HG02938 (cell line): ENCODE measurements at regions not wholly inside any gene's neighbourhood (a gene's known extent, or its start where the extent isn't known, plus 50 kb on each side); places are given as distances from the start of the nearest gene placed in this dataset.
"Not testable (repeated sequence)": the region's sequence is repeated elsewhere in the genome, so short reads cannot be mapped to it uniquely, and the experiment has no call there.

Experiments used
- ATAC-seq: cut with Tn5 transposase; IDR thresholded peaks from one replicate; pipeline ENCODE4 v1.9.1; 2021; ENCODE audit warnings: mild to moderate bottlenecking, moderate library complexity; ENCODE audit not compliant: unreplicated experiment

DNA sequence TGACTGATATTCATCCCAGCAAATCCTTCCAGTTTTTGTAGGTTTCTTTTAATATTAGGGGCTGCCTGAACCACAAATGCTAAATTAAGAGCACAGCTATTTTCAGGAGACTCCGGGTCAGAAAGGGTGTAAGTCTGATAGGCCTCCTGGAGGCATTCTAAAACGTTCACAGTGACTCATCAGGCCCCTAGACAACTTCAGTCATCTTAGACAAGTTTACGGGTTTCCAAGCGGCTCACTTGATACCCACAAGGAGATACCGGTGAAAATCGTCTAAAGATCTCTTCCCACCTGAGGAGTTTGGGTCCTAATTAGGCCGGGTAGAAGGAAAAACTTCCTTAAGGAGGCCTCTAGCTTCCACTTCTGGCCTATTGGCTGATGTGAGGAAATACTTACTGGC, 342.7 kb upstream of the USP9Y start:
- no peak for ATAC-seq

DNA sequence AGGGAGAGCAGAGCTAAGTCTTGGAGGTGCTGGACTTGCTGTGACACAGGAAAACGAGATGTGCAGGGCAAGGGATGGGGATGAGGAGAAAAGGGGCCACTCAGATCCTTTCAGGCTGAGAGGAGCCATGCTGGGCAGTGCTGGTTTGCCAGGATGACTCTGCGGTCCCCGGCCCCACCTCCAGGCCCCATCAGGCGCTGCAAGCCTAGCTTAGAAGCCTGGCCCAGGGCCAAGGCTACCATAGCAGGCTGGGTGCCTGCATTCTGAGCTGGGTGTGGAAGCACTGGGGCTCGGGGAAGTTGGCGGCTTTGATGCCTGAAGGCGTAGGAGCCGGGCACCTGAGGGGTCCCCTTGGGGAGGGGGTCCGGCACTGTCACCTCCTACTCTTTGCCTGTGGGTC, 341.2 kb upstream of the USP9Y start:
- ATAC-seq = no peak

DNA sequence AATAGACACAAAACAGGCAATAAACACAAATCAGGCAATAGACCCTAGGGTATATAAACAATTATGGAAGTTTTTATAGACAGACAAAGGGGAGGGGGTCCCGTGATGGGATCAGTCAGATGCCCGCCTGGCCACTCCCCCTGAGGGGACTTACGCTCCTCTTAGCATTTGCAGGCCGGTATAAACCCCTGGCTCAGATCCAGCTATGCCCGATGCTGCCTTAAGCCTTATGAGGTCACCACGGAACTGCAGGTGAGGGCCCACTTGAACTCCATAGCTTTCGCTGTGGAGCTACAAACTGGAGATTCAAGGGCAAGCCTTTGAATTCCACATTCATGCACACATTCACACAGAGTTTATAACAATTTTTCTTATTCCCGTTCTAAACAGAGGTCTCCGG, 340.5 kb upstream of the USP9Y start:
- no peak for ATAC-seq

DNA sequence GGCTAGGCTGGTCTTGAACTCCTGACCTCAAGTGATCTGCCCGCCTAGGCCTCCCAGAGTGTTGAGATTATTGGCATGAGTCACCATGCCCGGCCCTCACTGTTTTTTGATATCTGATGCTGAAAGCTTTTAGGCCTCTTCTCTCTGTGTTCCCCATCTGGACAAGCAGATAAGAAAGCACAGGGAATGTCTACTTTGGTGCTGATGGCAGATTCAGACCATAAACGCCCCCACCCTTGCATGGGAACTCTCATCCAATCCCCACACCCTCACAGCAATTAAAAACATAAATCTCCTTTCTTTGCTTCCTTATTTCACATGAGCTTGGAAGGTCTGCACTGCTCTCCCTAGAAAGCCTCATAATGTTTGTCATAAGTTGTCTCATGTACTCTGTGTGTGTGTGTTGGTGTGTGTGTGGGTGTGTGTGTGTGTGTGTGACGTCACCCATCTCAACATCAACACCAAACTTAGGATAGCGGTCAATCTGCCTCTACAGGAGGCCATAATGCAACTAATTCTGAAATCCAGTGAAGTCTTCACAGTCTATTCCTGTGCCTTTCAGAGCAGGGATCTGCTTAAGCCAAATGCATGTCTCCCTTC, 335.6 kb upstream of the USP9Y start:
- no peak for ATAC-seq

DNA sequence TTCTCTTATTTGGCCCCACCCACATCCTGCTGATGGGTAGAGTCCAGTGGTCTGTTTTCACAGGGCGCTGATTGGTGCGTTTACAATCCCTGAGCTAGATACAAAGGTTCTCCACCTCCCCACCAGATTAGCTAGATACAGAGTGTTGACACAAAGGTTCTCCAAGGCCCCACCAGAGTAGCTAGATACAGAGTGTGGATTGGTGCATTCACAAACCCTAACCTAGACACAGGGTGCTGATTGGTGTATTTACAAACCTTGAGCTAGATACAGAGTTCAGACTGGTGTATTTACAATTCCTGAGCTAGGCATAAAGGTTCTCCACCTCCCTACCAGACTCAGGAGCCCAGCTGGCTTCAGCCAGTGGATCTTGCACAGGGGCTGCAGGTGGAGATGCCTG, 326.4 kb upstream of the USP9Y start:
- ATAC-seq = not testable (repeated sequence)

DNA sequence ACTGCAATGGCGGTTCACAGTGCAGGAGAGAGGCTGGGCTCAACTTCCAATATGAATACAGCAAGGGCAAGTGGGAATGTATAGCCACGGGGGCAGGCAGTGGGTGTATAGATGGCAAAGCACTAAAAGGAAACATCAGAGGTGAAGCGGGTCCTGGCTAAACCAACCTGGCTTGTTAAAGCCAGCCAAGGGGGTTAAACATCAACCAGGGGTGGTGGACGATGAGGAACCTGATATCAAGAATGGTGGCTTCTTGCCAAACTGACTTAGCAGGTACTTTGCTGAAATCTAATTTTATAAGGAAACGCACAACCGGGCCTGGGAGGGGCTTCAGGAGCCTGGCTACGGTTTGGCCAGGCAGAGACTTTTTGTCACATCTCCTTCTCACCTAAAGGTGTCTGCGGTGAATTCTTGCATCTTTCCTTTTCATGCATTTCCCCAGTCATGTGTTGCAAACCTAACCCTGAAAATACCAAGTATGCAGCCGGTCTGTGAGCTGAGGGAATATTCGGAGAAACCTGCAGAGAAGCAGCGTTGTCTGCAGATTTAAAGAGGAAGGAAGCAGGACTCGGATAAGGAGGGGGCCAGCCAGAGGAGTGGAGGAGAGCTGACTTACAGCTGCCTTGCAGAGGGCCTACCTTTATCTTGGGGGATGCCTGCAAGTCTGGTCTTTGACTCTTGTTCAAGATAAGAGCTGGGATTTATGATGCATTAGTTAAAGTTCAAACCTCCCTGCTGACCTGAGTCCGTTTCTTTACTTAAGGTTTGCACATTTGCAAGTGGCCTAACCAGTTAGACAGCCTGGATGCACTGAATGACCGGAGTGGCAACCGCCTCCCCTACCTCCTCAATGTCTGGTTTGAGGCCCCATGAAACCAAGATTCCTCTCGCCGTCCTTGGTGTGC, 309.1 kb upstream of the USP9Y start:
- not testable (repeated sequence) for ATAC-seq

DNA sequence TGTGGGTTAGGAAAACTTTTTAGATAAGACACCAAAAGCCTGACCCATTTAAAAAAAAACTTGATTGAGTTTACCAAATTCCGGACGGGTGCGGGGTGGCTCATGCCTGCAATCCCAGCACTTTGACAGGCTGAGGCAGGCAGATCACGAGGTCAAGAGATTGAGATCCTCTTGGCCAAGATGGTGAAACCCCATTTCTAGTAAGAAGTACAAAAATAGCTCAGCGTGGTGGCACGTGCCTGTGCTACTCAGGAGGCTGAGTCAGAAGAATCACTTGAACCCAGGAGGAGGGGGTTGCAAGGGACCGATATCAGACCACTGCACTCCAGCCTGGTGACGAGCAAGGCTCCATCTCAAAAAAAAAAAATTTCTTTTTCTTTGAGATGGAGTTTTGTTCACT, 307.8 kb upstream of the USP9Y start:
- no peak for ATAC-seq

DNA sequence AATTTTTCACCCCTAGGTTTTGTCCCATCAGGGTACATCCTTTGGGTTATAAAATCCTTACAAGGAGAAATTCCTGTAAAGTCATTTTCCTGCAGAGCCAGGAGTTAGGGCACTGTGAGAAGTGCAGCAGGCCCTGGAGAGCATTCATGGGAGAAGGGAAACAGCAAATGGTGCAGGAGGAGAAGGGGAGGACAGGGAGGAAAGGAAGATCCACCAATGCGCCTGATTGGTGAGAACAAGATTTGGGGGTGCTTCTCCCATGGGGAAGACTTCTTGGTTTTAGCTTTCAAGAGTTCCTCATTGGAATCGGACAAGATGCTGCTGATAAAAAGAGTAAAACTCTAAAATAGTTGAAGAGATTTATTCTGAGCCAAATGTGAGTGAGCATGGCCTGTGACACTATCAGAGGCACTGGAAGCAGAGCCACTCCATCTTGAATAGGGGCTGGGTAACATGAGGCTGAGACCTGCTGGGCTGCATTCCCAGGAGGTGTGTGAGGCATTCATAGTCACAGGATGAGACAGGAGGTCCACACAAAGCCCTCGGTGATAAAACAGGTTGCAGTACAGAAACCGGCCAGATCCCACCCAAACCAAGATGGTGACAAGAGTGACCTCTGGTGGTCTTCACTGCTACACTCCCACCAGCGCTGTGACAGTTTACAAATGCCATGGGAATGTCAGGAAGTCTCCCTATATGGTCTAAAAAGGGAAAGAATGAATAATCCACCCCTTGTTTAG, 305.5 kb upstream of the USP9Y start:
- not testable (repeated sequence) for ATAC-seq

DNA sequence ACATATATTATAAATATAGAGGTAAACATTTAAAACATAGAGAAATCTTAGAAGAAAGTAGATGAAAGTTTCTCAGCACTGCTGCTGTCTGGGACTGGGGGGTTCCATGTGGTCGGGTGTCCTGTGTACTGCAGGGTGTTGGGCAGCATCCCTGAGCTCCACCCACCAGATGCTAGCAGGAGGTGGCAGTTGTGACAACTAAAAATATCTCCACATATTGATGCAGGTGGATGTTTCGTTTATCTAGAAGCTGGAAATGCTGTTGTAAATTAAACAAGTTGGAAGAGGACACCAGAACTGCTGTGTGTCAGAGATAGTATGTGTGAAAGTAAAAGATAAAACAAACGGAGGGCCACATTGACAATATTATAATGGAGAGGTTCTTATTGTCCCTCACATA, 297.1 kb upstream of the USP9Y start:
- no peak for ATAC-seq

DNA sequence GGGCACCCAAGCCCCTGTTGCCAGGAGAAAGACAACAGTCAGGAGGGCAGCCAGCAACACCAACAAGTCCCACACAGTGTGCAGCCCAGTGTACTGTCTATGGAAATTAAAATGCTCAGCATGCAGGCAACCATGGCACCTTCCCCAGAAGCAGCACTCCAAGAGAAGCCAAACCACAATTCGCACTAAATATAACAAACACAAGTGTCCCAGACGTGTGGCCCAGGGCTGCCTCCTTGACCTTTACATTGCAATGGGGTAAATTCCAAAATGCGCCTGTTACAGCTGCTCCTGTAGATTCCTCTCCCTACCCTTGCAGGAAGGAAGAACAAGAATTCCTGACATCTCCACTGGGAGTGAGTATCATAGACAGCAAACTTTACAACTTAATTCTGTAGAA, 292.8 kb upstream of the USP9Y start:
- ATAC-seq = no peak

DNA sequence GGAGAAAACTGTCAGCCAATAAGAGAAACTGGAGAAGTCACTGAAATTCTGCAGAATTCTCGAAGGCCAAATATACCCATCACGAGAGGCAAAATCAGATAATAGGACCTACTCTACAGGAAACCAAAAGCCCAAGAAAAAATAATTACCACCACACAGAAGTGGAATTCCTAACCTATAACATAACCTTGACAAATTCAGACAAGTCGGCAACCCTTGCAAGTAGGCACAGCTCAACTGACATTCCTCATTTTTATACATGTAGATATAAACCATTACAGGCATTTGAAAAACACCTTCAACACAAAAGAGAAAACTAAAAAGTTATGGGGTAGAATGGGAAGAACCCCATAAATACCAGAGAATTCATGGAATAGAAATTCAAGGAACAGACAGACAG, 290.3 kb upstream of the USP9Y start:
- no peak for ATAC-seq

DNA sequence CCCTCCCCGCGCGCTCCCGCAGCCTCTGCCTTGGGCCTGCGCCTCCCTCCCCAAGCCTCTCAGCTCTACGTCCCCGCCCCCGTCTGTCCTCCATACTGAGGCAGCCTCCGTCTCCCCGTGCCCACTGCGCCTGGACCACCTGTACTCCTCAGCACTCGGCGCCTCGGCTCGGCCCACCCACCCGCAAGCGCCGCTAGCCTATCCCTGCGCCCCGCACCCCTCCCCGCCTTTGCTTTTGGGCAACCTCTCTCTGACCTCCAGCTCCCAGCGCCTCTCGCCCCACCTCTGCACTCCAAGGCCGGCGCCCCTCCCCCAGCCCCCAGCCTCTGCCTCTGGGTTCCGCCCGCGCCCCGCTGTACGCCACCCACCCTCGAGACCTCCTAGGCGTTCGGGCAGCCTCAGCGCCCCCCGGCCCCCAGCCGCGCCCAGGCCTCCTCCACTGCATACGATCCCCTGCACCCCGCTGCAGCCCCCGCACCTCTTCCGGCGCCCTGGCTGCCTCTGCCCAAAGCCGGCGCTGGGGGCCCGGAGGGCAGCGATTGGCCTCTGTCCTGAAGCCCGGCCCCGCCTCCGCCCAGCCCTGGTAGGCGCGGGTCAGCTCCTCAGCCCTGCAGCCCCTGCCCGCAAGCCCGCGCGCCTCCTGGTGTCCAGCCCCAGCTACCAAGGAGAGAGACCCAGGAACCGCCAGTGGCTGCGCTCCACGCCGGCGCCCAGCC, 279.8 kb upstream of the USP9Y start:
- no peak for ATAC-seq

DNA sequence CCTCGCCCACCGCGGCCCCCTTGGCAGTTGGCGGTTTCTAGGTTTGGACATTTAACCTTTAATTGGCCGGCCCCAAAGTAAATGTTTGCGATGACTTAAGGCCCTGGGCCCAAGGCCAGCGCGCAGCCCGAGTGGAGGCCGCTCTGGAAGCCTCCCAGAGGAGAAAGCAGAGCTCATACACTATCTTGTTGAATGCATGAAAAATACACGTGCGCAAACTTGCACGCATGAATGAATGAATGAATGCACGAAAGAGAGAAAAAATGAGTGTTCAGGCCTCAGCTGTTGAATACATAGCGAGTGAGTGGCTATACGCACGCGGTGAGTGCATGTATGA, 279.3 kb upstream of the USP9Y start:
- ATAC-seq = no peak

DNA sequence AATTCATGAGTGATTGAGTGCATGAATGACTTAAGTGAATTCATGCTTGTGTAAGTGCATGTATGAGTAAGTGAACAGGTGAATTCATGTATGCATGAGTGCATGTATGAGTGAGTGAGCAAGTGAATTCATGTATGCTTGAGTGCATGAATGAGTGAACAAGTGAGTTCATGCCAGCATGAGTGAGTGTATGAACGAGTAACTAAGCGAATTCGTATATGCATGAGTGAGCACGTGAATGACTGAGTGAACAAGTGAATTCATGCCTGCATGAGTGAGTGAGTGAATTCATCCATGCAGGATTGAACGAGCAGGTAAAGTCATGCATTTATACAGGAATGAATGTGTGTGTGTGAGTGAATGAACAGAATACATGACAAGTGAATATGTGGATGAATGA, 278.5 kb upstream of the USP9Y start:
- ATAC-seq = no peak

DNA sequence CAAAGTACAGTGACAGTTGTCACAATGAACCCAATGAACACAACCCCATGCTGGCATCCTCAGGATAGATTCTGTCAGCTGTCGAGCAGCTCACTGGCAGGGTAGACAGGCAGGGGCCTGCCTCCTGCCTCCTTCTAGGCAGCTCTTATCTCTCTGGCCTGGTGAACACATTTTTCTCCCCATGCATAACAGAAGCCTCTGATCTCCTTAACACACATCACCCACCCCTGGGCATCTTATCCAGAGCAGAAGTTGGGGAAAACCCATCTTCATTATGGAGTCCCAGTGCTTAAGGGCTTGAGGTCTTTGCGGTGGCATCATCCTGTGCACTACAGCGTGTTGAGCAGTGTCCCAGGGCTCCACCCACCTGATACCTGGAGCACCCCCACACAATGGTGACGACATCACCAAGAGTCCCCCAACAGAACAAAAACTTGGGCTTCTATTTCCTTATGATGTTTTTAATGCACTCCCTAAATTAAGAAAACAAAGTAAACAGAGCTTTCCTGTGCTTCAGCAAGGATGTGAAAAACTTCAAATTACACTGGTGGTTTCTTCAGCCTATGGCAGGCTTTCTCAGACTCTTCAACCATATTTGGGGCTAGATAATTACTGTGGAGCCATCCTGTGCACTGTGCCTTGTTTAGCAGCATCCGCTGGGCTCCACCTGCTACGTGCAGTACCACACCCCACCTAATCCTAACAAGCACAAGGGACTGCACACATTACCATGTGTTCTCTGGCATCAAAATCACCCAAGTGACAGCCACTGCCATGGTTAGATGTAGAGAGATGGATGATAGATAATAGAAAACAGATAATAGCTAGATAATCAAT, 277.4 kb upstream of the USP9Y start:
- ATAC-seq = no peak

DNA sequence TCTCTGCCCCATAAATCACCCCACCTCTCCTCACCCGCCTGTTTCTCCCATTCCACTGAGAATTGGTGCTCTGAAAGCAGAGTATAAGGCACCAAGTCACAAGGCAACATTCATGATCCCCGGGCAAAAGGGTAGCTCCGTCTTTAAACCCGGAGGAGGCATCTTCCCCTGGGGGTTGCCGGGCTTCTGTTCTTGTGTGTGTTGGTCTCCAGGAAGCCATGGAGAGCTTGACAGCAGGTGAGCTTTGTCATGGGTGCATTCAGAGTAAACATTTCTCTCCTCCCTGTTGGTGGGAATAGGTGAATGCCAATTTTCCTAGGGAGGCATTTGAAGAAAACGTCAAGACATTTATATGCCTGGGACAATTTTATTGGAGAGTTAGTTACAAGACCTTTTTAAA, 275.5 kb upstream of the USP9Y start:
- no peak for ATAC-seq

DNA sequence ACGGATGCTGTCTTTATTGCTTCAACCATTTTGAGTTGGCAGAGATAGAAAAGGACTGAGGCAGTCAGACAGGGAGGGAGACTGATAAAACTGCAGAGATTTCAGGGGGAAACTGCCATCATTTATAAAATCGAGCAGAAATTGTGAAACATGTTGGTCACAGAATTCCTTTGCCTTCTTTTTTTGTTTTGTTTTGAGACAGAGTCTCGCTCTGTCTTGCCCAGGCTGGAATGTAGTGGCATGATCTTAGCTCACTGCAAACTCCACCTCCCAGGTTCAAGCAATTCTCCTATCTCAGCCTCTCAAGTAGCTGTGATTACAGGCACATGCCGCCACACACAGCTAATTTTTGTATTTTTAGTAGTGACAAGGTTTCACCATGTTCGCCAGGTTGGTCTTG, 273.7 kb upstream of the USP9Y start:
- ATAC-seq = no peak

DNA sequence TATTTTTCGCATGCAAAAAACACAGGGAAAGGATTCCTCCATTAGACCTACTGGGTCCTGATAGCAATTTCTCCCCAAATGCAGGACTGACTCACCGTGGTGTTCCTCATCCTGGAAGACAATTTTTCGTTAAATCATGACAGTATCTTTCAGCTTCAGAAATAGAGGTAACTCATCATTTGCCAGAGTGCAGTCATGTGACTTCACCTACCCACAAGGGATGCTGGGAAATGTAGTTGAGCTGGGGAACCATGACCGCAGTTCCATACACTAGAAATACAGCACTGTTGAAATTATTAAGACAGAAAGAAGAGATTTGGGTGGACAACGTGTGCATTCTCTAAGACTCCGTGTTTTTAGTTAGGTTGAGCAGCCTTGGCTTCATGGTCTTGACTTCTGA, 269.5 kb upstream of the USP9Y start:
- ATAC-seq = no peak

DNA sequence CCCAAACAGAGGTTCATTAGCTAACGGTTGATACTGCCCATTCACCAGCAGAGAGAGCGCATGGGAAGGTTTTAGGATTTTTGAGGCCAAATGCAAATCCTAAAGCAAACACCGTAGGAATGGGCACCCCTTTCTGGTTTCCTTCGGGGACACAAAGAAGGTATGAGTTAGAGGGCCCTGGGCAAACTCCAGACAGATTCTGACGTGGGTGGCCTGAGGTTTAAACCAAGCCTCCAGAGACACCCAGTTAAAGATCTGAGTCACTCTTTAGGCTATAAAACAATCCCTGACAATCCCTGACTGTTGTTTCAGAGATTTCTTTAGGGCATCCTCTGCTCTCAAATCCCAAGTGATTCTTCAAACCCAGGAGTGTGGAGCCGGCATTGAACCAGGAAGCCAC, 262.2 kb upstream of the USP9Y start:
- not testable (repeated sequence) for ATAC-seq

DNA sequence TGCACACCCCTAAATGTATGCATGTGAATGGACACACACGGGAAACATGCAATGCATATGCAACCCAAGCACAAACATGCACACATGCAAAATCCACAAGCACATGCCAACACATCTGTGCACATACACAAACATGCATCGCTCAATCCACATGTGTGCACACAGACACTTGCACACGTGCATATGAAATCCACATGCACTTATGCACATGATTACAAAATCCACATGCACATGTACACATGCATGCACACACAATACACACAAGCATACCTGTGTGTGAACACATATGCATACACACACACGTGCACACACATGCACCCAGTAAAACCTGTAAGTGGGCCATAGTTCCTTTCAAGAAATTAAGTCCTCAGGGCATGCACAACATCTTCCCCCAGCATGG, 256.8 kb upstream of the USP9Y start:
- no peak for ATAC-seq
